ENCODE measurements at regions not wholly inside any gene's neighbourhood (a gene's known extent, or its start where the extent isn't known, plus 50 kb on each side); places are given as distances from the start of the nearest gene placed in this dataset.

GRCh38 chr6:104526376-104526775, 333.3 kb downstream of the HACE1 start:
- TF ChIP-seq CTCF (IDR thresholded peaks at IDR 0.05) (no peak), POLR2A (IDR thresholded peaks at IDR 0.05) (no peak)
